ENCODE measurements at regions not wholly inside any gene's neighbourhood (a gene's known extent, or its start where the extent isn't known, plus 50 kb on each side); places are given as distances from the start of the nearest gene placed in this dataset.

- TF ChIP-seq, protein P1, sequence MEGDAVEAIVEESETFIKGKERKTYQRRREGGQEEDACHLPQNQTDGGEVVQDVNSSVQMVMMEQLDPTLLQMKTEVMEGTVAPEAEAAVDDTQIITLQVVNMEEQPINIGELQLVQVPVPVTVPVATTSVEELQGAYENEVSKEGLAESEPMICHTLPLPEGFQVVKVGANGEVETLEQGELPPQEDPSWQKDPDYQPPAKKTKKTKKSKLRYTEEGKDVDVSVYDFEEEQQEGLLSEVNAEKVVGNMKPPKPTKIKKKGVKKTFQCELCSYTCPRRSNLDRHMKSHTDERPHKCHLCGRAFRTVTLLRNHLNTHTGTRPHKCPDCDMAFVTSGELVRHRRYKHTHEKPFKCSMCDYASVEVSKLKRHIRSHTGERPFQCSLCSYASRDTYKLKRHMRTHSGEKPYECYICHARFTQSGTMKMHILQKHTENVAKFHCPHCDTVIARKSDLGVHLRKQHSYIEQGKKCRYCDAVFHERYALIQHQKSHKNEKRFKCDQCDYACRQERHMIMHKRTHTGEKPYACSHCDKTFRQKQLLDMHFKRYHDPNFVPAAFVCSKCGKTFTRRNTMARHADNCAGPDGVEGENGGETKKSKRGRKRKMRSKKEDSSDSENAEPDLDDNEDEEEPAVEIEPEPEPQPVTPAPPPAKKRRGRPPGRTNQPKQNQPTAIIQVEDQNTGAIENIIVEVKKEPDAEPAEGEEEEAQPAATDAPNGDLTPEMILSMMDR (IDR thresholded peaks at IDR 0.05; ENCODE audit: unreplicated experiment): no peak
- no peaks in the 10 kb centered on the region for H3K4me1 Mint-ChIP-seq (ENCODE audit: unreplicated experiment)
- H3K4me3 Mint-ChIP-seq (ENCODE audit: unreplicated experiment): no peak overlapping the region
- peaks cover 5% of the 10 kb centered on the region for H3K27me3 Mint-ChIP-seq (ENCODE audit: unreplicated experiment)
- H3K36me3 Mint-ChIP-seq (ENCODE audit: low read depth, unreplicated experiment): peaks cover 3% of the 10 kb centered on the region
- no peak overlapping the region for H3K27ac Mint-ChIP-seq (ENCODE audit: unreplicated experiment)
- H3K9me3 Mint-ChIP-seq (ENCODE audit: unreplicated experiment): no peaks in the 10 kb centered on the region
- DNase-seq (ENCODE audit: low spot score): no peak
These were observed 108.0 kb downstream of the LRRC30 start for GRCh38 chr18:7338846-7339245.

- Mint-ChIP-seq H3K4me1 (ENCODE audit: unreplicated experiment) (no peaks in the 10 kb centered on the region), H3K36me3 (ENCODE audit: low read depth, unreplicated experiment) (no peaks in the 10 kb centered on the region), H3K4me3 (ENCODE audit: unreplicated experiment) (no peak overlapping the region), H3K27me3 (ENCODE audit: unreplicated experiment) (peaks cover 5% of the 10 kb centered on the region), H3K9me3 (ENCODE audit: unreplicated experiment) (no peaks in the 10 kb centered on the region), H3K27ac (ENCODE audit: unreplicated experiment) (no peak overlapping the region)
- no peak for DNase-seq (ENCODE audit: low spot score)
- TF ChIP-seq, protein P1 (IDR thresholded peaks at IDR 0.05; ENCODE audit: unreplicated experiment): no peak
These were observed 110.9 kb downstream of the LRRC30 start for GRCh38 chr18:7341581-7342337.

DNA sequence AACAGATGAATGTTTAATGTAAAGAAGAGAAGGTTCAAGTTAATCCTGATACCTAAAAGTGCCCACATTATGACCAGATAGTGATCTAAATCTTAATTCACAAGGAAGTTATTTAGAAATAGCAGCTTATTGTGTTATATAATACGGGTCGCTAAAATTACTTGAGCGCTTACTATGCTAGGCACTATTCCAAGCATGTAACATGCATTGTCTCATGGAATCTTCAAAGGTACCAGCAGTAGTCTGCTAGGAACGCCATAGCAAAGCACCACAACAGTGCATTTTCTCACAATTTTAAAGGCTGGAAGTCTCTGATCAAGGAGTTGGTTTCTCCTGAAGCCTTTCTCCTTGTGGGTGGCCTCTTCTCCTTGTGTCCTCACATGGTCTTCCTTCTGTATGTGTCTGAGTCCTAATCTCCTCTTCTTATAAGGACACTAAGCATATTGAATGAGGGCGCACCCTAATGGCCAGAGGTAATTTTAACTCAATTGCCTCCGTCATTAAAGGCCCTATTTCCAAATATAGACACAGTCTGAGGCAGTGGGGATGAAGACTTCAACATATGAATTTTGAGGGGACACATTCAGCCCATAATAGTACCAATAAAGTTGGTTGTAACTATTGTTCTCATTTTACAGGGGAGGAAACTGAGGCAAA is 118.4 kb downstream of the LRRC30 start:
- H3K36me3 Mint-ChIP-seq (ENCODE audit: low read depth, unreplicated experiment): no peaks in the 10 kb centered on the region
- no peaks in the 10 kb centered on the region for H3K4me1 Mint-ChIP-seq (ENCODE audit: unreplicated experiment)
- no peak overlapping the region for H3K27ac Mint-ChIP-seq (ENCODE audit: unreplicated experiment)
- no peak for DNase-seq (ENCODE audit: low spot score)
- no peaks in the 10 kb centered on the region for H3K27me3 Mint-ChIP-seq (ENCODE audit: unreplicated experiment)
- H3K4me3 Mint-ChIP-seq (ENCODE audit: unreplicated experiment): no peak overlapping the region
- H3K9me3 Mint-ChIP-seq (ENCODE audit: unreplicated experiment): no peaks in the 10 kb centered on the region
- TF ChIP-seq, protein P1 (IDR thresholded peaks at IDR 0.05; ENCODE audit: unreplicated experiment): no peak

GRCh38 chr18:7358989-7359726 is 128.3 kb downstream of the LRRC30 start:
- Mint-ChIP-seq H3K27ac (ENCODE audit: unreplicated experiment) (no peak overlapping the region), H3K9me3 (ENCODE audit: unreplicated experiment) (no peaks in the 10 kb centered on the region), H3K27me3 (ENCODE audit: unreplicated experiment) (no peaks in the 10 kb centered on the region), H3K4me1 (ENCODE audit: unreplicated experiment) (peaks cover 12% of the 10 kb centered on the region), H3K4me3 (ENCODE audit: unreplicated experiment) (no peak overlapping the region), H3K36me3 (ENCODE audit: low read depth, unreplicated experiment) (peaks cover 8% of the 10 kb centered on the region)
- DNase-seq (ENCODE audit: low spot score): no peak
- TF ChIP-seq, protein P1 (IDR thresholded peaks at IDR 0.05; ENCODE audit: unreplicated experiment): no peak

Measured in endothelial cell (in vitro differentiated cells).